Tibial nerve (tissue), 4 donors: ENCODE measurements at regions not wholly inside any gene's neighbourhood (a gene's known extent, or its start where the extent isn't known, plus 50 kb on each side); places are given as distances from the start of the nearest gene placed in this dataset.

ENCODE experiments used
- EP300 ChIP-seq, 2 donors: sonication (generic); formaldehyde crosslinking; IDR thresholded peaks; one replicate each; pipeline ENCODE4 v1.6.1; 2017; ENCODE audit warnings: antibody characterized with exemption in 2 of 2, mild to moderate bottlenecking in 1 of 2
- POLR2A ChIP-seq, 2 donors: fragments of 450-650 bp; IDR thresholded peaks; one replicate each; pipeline ENCODE4 v1.6.1; 2017; ENCODE audit warnings: antibody characterized with exemption in 2 of 2, mild to moderate bottlenecking in 2 of 2, moderate library complexity in 2 of 2
- TF ChIP-seq, protein P1 (sequence below), 5 experiments: fragments of 200-600 bp in 3 of 5; fragments of 450-650 bp in 2 of 5; sonication (generic) in 3 of 5; IDR thresholded peaks; one replicate each; pipeline ENCODE4 v1.5.1; 2016 to 2019; ENCODE audit warnings: antibody characterized with exemption in 5 of 5, mild to moderate bottlenecking in 3 of 5, moderate library complexity in 2 of 5

DNA sequence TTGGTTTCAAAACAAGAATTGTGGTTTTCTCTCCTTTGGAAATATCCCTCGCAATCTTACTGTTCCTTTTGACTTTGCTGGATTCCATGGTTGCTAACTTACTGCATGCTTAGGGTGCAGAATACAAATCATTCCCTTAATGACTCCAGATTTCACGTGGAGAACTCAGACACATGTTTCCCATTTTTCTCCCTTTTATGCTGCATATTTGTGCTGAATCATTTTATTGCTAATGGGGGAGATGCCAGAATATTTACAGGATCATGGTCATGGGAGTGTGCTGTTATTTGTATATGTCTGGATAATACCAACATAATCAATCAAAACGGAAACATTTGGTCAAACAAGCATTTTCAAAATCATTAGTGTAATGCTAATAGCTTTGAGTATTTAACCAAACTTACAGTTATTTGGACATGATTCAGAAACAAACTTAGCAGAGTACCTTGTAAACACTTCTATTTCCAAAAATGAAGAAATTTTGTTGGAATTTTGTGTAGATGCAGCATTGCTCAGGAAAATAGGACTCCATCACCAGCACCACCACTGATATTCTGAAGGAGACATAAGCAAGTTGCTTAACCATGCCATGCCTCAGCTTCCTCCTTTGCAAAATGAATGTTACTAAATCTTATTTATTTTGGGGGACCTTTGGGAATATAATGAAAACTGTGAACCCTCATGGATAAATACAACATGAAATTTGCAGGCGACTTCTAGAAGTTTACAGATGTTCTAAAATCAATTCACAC lies 122.5 kb upstream of the RND3 start:
- TF ChIP-seq, protein P1, sequence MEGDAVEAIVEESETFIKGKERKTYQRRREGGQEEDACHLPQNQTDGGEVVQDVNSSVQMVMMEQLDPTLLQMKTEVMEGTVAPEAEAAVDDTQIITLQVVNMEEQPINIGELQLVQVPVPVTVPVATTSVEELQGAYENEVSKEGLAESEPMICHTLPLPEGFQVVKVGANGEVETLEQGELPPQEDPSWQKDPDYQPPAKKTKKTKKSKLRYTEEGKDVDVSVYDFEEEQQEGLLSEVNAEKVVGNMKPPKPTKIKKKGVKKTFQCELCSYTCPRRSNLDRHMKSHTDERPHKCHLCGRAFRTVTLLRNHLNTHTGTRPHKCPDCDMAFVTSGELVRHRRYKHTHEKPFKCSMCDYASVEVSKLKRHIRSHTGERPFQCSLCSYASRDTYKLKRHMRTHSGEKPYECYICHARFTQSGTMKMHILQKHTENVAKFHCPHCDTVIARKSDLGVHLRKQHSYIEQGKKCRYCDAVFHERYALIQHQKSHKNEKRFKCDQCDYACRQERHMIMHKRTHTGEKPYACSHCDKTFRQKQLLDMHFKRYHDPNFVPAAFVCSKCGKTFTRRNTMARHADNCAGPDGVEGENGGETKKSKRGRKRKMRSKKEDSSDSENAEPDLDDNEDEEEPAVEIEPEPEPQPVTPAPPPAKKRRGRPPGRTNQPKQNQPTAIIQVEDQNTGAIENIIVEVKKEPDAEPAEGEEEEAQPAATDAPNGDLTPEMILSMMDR (IDR thresholded peaks at IDR 0.05), result no peak
- TF ChIP-seq POLR2A (IDR thresholded peaks at IDR 0.05), result no peak
- no peak for TF ChIP-seq EP300 (IDR thresholded peaks at IDR 0.05)
